ENCODE measurements at regions not wholly inside any gene's neighbourhood (a gene's known extent, or its start where the extent isn't known, plus 50 kb on each side); places are given as distances from the start of the nearest gene placed in this dataset.
"Not testable (repeated sequence)": the region's sequence is repeated elsewhere in the genome, so short reads cannot be mapped to it uniquely, and the experiment has no call there.

DNA sequence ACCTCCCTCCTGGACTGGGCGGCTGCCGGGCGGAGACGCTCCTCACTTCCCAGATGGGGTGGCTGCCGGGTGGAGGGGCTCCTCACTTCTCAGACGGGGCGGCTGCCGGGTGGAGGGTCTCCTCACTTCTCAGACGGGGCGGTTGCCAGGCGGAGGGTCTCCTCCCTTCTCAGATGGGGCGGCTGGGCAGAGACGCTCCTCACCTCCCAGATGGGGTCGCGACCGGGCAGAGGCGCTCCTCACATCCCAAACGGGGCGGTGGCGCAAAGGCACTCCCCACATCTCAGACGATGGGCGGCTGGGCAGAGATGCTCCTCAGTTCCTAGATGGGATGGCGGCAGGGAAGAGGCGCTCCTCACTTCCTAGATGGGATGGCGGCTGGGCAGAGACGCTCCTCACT lies 305.5 kb downstream of the SLITRK5 start:
- not testable (repeated sequence) for TF ChIP-seq POLR2A (IDR thresholded peaks at IDR 0.05)
- TF ChIP-seq, protein P1, sequence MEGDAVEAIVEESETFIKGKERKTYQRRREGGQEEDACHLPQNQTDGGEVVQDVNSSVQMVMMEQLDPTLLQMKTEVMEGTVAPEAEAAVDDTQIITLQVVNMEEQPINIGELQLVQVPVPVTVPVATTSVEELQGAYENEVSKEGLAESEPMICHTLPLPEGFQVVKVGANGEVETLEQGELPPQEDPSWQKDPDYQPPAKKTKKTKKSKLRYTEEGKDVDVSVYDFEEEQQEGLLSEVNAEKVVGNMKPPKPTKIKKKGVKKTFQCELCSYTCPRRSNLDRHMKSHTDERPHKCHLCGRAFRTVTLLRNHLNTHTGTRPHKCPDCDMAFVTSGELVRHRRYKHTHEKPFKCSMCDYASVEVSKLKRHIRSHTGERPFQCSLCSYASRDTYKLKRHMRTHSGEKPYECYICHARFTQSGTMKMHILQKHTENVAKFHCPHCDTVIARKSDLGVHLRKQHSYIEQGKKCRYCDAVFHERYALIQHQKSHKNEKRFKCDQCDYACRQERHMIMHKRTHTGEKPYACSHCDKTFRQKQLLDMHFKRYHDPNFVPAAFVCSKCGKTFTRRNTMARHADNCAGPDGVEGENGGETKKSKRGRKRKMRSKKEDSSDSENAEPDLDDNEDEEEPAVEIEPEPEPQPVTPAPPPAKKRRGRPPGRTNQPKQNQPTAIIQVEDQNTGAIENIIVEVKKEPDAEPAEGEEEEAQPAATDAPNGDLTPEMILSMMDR (IDR thresholded peaks at IDR 0.05): not testable (repeated sequence)

All from prostate gland (tissue), 2 donors.